DND-41 (cell line): ENCODE measurements at regions not wholly inside any gene's neighbourhood (a gene's known extent, or its start where the extent isn't known, plus 50 kb on each side); places are given as distances from the start of the nearest gene placed in this dataset.
A peak's percentile ranks its signal among the peaks of the same experiment; 100 is the strongest.
"Not testable (repeated sequence)": the region's sequence is repeated elsewhere in the genome, so short reads cannot be mapped to it uniquely, and the experiment has no call there.

Experiments used
- ATAC-seq: fragments of 200-7000 bp; cut with Tn5 transposase; 3 replicates; pipeline ENCODE4 v1.9.1; 2021; ENCODE audit warnings: low read depth; ENCODE audit not compliant: insufficient read depth
- DNase-seq: peaks from one replicate; pipeline ENCODE4 v3.0.0-alpha.2; 2020
- H2AFZ ChIP-seq: 2 replicates; pipeline ENCODE4 v1.6.0; 2012; ENCODE audit warnings: low read depth, low read length
- H3K27ac ChIP-seq: 2 replicates; pipeline ENCODE4 v1.5.1; 2012; ENCODE audit warnings: low read length, inconsistent platforms
- H3K27me3 ChIP-seq: fragments of 200-600 bp; sonication (generic); 2 replicates; pipeline ENCODE4 v1.6.0; 2012; ENCODE audit warnings: low read length, mild to moderate bottlenecking, inconsistent platforms; ENCODE audit not compliant: insufficient read depth, poor library complexity
- H3K36me3 ChIP-seq: 2 replicates; pipeline ENCODE4 v1.5.1; 2012; ENCODE audit warnings: low read length, inconsistent platforms; ENCODE audit not compliant: insufficient read depth
- H3K4me1 ChIP-seq: 2 replicates; pipeline ENCODE4 v1.5.1; 2012; ENCODE audit warnings: mild to moderate bottlenecking, low read length; ENCODE audit not compliant: insufficient read depth
- H3K4me2 ChIP-seq: 2 replicates; pipeline ENCODE4 v1.6.0; 2012; ENCODE audit warnings: mild to moderate bottlenecking, moderate library complexity, low read length, inconsistent platforms; ENCODE audit not compliant: insufficient read depth
- H3K4me3 ChIP-seq, 2 experiments: fragments of 200-600 bp in 1 of 2; shearing (Covaris generic) in 1 of 2; 2 replicates each; pipeline ENCODE4 v1.5.1; 2012 to 2016; ENCODE audit warnings: inconsistent platforms in 2 of 2, low read length in 2 of 2, mild to moderate bottlenecking in 2 of 2, low read depth in 1 of 2, moderate library complexity in 1 of 2
- H3K79me2 ChIP-seq: 2 replicates; pipeline ENCODE4 v1.6.0; 2012; ENCODE audit warnings: low read length, inconsistent platforms; ENCODE audit not compliant: insufficient read depth
- H3K9ac ChIP-seq: 2 replicates; pipeline ENCODE4 v1.6.0; 2012; ENCODE audit warnings: low read depth, mild to moderate bottlenecking, inconsistent platforms, low read length, moderate library complexity
- H3K9me3 ChIP-seq: 2 replicates; pipeline ENCODE4 v1.5.1; 2012; ENCODE audit warnings: low read length, moderate library complexity, mild to moderate bottlenecking, inconsistent platforms; ENCODE audit not compliant: insufficient read depth, severe bottlenecking
- H4K20me1 ChIP-seq: 2 replicates; pipeline ENCODE4 v1.6.0; 2012; ENCODE audit warnings: low read length; ENCODE audit not compliant: insufficient read depth
- CTCF ChIP-seq: IDR thresholded peaks from 2 replicates; pipeline ENCODE4 v1.5.1; 2012; ENCODE audit warnings: borderline replicate concordance, low read length, moderate library complexity, mild to moderate bottlenecking; ENCODE audit not compliant: poor library complexity, severe bottlenecking; ENCODE audit errors: extremely low read depth
- EZH2 ChIP-seq: IDR thresholded peaks from 3 replicates; pipeline ENCODE4 v1.6.1; 2012; ENCODE audit warnings: borderline replicate concordance, low read depth, mild to moderate bottlenecking, moderate library complexity, low read length, inconsistent platforms; ENCODE audit not compliant: severe bottlenecking

GRCh38 chr15:26260517-26261133 is 397.5 kb upstream of the ATP10A start:
- Histone ChIP-seq H3K27ac (no peak overlapping the region), H3K9me3 (no peaks in the 10 kb centered on the region), H3K9ac (no peak overlapping the region), H2AFZ (no peak overlapping the region), H3K4me3 (no peak overlapping the region), H3K27me3 (no peaks in the 10 kb centered on the region), H4K20me1 (no peaks in the 10 kb centered on the region), H3K4me1 (no peaks in the 10 kb centered on the region), H3K79me2 (no peaks in the 10 kb centered on the region), H3K36me3 (no peaks in the 10 kb centered on the region), H3K4me2 (no peak overlapping the region)
- peak; percentile 68 for TF ChIP-seq CTCF
- no peak for TF ChIP-seq EZH2
- DNase-seq (peak; percentile 18), ATAC-seq (no peak)

GRCh38 chr15:26259581-26259980 is 396.5 kb upstream of the ATP10A start:
- H3K4me3 ChIP-seq = no peak overlapping the region
- no peaks in the 10 kb centered on the region for H3K4me1 ChIP-seq
- H3K36me3 ChIP-seq = no peaks in the 10 kb centered on the region
- H3K27me3 ChIP-seq = no peaks in the 10 kb centered on the region
- H3K9me3 ChIP-seq = no peaks in the 10 kb centered on the region
- no peaks in the 10 kb centered on the region for H3K79me2 ChIP-seq
- TF ChIP-seq EZH2 = no peak
- TF ChIP-seq CTCF = no peak
- H4K20me1 ChIP-seq = no peaks in the 10 kb centered on the region
- H3K9ac ChIP-seq = no peak overlapping the region
- DNase-seq (no peak), ATAC-seq (no peak)
- no peak overlapping the region for H3K27ac ChIP-seq
- H2AFZ ChIP-seq = no peak overlapping the region
- no peak overlapping the region for H3K4me2 ChIP-seq

- not testable (repeated sequence) for H3K79me2 ChIP-seq, ATAC-seq, H3K4me1 ChIP-seq, DNase-seq, H3K4me2 ChIP-seq, H3K27ac ChIP-seq, H4K20me1 ChIP-seq, H3K4me3 ChIP-seq, H3K9ac ChIP-seq, H3K27me3 ChIP-seq, H2AFZ ChIP-seq, H3K9me3 ChIP-seq, H3K36me3 ChIP-seq
These were observed 381.7 kb upstream of the ATP10A start for GRCh38 chr15:26244782-26245181.

GRCh38 chr15:26243382-26243781 is 380.3 kb upstream of the ATP10A start:
- no peaks in the 10 kb centered on the region for H3K9me3 ChIP-seq
- DNase-seq (no peak), ATAC-seq (no peak)
- H3K27ac ChIP-seq = no peak overlapping the region
- no peak overlapping the region for H2AFZ ChIP-seq
- no peak overlapping the region for H3K4me3 ChIP-seq
- H3K4me2 ChIP-seq = no peak overlapping the region
- no peaks in the 10 kb centered on the region for H4K20me1 ChIP-seq
- no peaks in the 10 kb centered on the region for H3K27me3 ChIP-seq
- TF ChIP-seq EZH2 = no peak
- TF ChIP-seq CTCF = no peak
- no peaks in the 10 kb centered on the region for H3K4me1 ChIP-seq
- no peaks in the 10 kb centered on the region for H3K36me3 ChIP-seq
- no peak overlapping the region for H3K9ac ChIP-seq
- no peaks in the 10 kb centered on the region for H3K79me2 ChIP-seq
